VCaP (cell line): ENCODE measurements at regions not wholly inside any gene's neighbourhood (a gene's known extent, or its start where the extent isn't known, plus 50 kb on each side); places are given as distances from the start of the nearest gene placed in this dataset.
"Not testable (repeated sequence)": the region's sequence is repeated elsewhere in the genome, so short reads cannot be mapped to it uniquely, and the experiment has no call there.

ENCODE experiments used
- H3K27ac ChIP-seq: fragments of 450-650 bp; 2 replicates; pipeline ENCODE4 v1.5.1; 2017
- CTCF ChIP-seq: fragments of 450-650 bp; conservative IDR thresholded peaks from 2 replicates; pipeline ENCODE4 v1.5.1; 2017; ENCODE audit warnings: mild to moderate bottlenecking, moderate library complexity

GRCh38 chr5:54404568-54404967 lies 50.9 kb upstream of the HSPB3 start:
- H3K27ac ChIP-seq = no peak overlapping the region
- no peak for TF ChIP-seq CTCF

GRCh38 chr5:54403885-54404416 lies 51.5 kb upstream of the HSPB3 start:
- H3K27ac ChIP-seq = no peak overlapping the region
- no peak for TF ChIP-seq CTCF

- no peak overlapping the region for H3K27ac ChIP-seq
- no peak for TF ChIP-seq CTCF
Measured at GRCh38 chr5:54403121-54403520, 52.4 kb upstream of the HSPB3 start.

- TF ChIP-seq CTCF = no peak
Measured at GRCh38 chr5:54401515-54401914, 54.0 kb upstream of the HSPB3 start.

GRCh38 chr5:54398191-54398590 lies 57.3 kb upstream of the HSPB3 start:
- no peak for TF ChIP-seq CTCF
- H3K27ac ChIP-seq = no peak overlapping the region

More at GRCh38 chr5:54401515-54401914, 54.0 kb upstream of the HSPB3 start:
- no peak overlapping the region for H3K27ac ChIP-seq

GRCh38 chr5:54397420-54397819 lies 58.1 kb upstream of the HSPB3 start:
- TF ChIP-seq CTCF = no peak
- H3K27ac ChIP-seq = no peak overlapping the region

- not testable (repeated sequence) for H3K27ac ChIP-seq
Measured at GRCh38 chr5:54393007-54393406, 62.5 kb upstream of the HSPB3 start.

GRCh38 chr5:54390539-54391031 lies 64.9 kb upstream of the HSPB3 start:
- no peak overlapping the region for H3K27ac ChIP-seq
- no peak for TF ChIP-seq CTCF
